Skin of body (tissue), 1 donor: ENCODE measurements at regions not wholly inside any gene's neighbourhood (a gene's known extent, or its start where the extent isn't known, plus 50 kb on each side); places are given as distances from the start of the nearest gene placed in this dataset.
"Not testable (repeated sequence)": the region's sequence is repeated elsewhere in the genome, so short reads cannot be mapped to it uniquely, and the experiment has no call there.

Experiments used
- DNase-seq: peaks from one replicate; lab custom pipeline; 2025; lab: John Stamatoyannopoulos, UW

GRCh38 chr1:60861961-60862567 is 220.3 kb upstream of the NFIA start:
- peak; percentile 70 for DNase-seq

GRCh38 chr1:60859111-60859510 is 223.2 kb upstream of the NFIA start:
- DNase-seq, result no peak

- DNase-seq, result no peak
Observed at GRCh38 chr1:60857851-60858250, 224.5 kb upstream of the NFIA start.

- no peak for DNase-seq
Observed at GRCh38 chr1:60850084-60850483, 232.3 kb upstream of the NFIA start.

GRCh38 chr1:60849401-60849800 is 233.0 kb upstream of the NFIA start:
- no peak for DNase-seq

- no peak for DNase-seq
Observed at GRCh38 chr1:60848583-60849188, 233.7 kb upstream of the NFIA start.

GRCh38 chr1:60847855-60848582 is 234.3 kb upstream of the NFIA start:
- DNase-seq, result no peak

- DNase-seq, result no peak
Observed at GRCh38 chr1:60847391-60847790, 235.0 kb upstream of the NFIA start.

GRCh38 chr1:60845659-60846058 is 236.7 kb upstream of the NFIA start:
- not testable (repeated sequence) for DNase-seq

- DNase-seq, result no peak
Observed at GRCh38 chr1:60842304-60842703, 240.1 kb upstream of the NFIA start.

GRCh38 chr1:60841116-60842046 is 241.0 kb upstream of the NFIA start:
- no peak for DNase-seq

- not testable (repeated sequence) for DNase-seq
Observed at GRCh38 chr1:60840476-60840875, 241.9 kb upstream of the NFIA start.

GRCh38 chr1:60835649-60836048 is 246.7 kb upstream of the NFIA start:
- no peak for DNase-seq

GRCh38 chr1:60833173-60833572 is 249.2 kb upstream of the NFIA start:
- DNase-seq, result no peak

- no peak for DNase-seq
Observed at GRCh38 chr1:60832367-60832766, 250.0 kb upstream of the NFIA start.

GRCh38 chr1:60831780-60832179 is 250.6 kb upstream of the NFIA start:
- DNase-seq, result no peak

- no peak for DNase-seq
Observed at GRCh38 chr1:60828944-60829343, 253.4 kb upstream of the NFIA start.

- DNase-seq, result no peak
Observed at GRCh38 chr1:60826320-60827094, 255.9 kb upstream of the NFIA start.

GRCh38 chr1:60825593-60825992 is 256.8 kb upstream of the NFIA start:
- no peak for DNase-seq

- DNase-seq, result no peak
Observed at GRCh38 chr1:60823151-60823550, 259.2 kb upstream of the NFIA start.

- DNase-seq, result no peak
Observed at GRCh38 chr1:60822252-60822651, 260.1 kb upstream of the NFIA start.
